Peyer's patch (tissue), 4 donors: ENCODE measurements at regions not wholly inside any gene's neighbourhood (a gene's known extent, or its start where the extent isn't known, plus 50 kb on each side); places are given as distances from the start of the nearest gene placed in this dataset.

Experiments
- DNase-seq, 3 donors: peaks; one replicate each; pipeline ENCODE4 v3.0.0-alpha.2; 2017 to 2019
- H3K27ac ChIP-seq, 4 donors: fragments of 200-600 bp; sonication (generic); one replicate each; pipeline ENCODE4 v1.5.1; 2016 to 2019
- H3K27me3 ChIP-seq, 2 donors: fragments of 200-600 bp; sonication (generic); one replicate each; pipeline ENCODE4 v1.5.1; 2019
- H3K36me3 ChIP-seq, 3 donors: fragments of 200-600 bp; sonication (generic); one replicate each; pipeline ENCODE4 v1.5.1; 2016 to 2019
- H3K4me1 ChIP-seq, 4 donors: fragments of 200-600 bp; sonication (generic); one replicate each; pipeline ENCODE4 v1.5.1; 2016 to 2019
- H3K4me3 ChIP-seq, 4 donors: fragments of 200-600 bp; sonication (generic); 1 replicate in 3 of 4; 2 replicates in 1 of 4; pipeline ENCODE4 v1.5.1; 2016 to 2019; ENCODE audit warnings: mild to moderate bottlenecking in 1 of 4
- H3K9me3 ChIP-seq, 4 donors: fragments of 200-600 bp; sonication (generic); one replicate each; pipeline ENCODE4 v1.5.1; 2016 to 2019; ENCODE audit warnings: mild to moderate bottlenecking in 1 of 4
- CTCF ChIP-seq, 6 experiments: fragments of 450-650 bp in 4 of 6; fragments of 200-600 bp in 2 of 6; sonication (generic) in 1 of 6; IDR thresholded peaks; one replicate each; pipeline ENCODE4 v1.5.1; 2017 to 2019; ENCODE audit warnings: antibody characterized with exemption in 6 of 6, mild to moderate bottlenecking in 3 of 6, moderate library complexity in 1 of 6
- POLR2A ChIP-seq, 2 donors: fragments of 450-650 bp; IDR thresholded peaks; one replicate each; pipeline ENCODE4 v1.5.1; 2017; ENCODE audit warnings: antibody characterized with exemption in 2 of 2, mild to moderate bottlenecking in 2 of 2, moderate library complexity in 2 of 2

GRCh38 chr1:198463709-198464108 is 76.8 kb downstream of the ATP6V1G3 start:
- Histone ChIP-seq H3K4me3 (no peak overlapping the region), H3K27me3 (no peaks in the 10 kb centered on the region)
- TF ChIP-seq POLR2A (IDR thresholded peaks at IDR 0.05) (no peak), CTCF (IDR thresholded peaks at IDR 0.05) (no peak)

GRCh38 chr1:198462365-198463019 is 78.0 kb downstream of the ATP6V1G3 start:
- Histone ChIP-seq H3K36me3 (no peaks in the 10 kb centered on the region), H3K9me3 (no peaks in the 10 kb centered on the region), H3K4me3 (no peak overlapping the region), H3K4me1 (no peaks in the 10 kb centered on the region), H3K27me3 (no peaks in the 10 kb centered on the region), H3K27ac (no peak overlapping the region)
- DNase-seq = no peak
- TF ChIP-seq CTCF (IDR thresholded peaks at IDR 0.05) (no peak), POLR2A (IDR thresholded peaks at IDR 0.05) (no peak)

More at GRCh38 chr1:198463709-198464108, 76.8 kb downstream of the ATP6V1G3 start:
- Histone ChIP-seq H3K36me3 (no peaks in the 10 kb centered on the region), H3K27ac (no peak overlapping the region), H3K4me1 (no peaks in the 10 kb centered on the region), H3K9me3 (no peaks in the 10 kb centered on the region)
- DNase-seq = no peak

GRCh38 chr1:198455966-198456365 is 84.5 kb downstream of the ATP6V1G3 start:
- Histone ChIP-seq H3K27ac (no peak overlapping the region), H3K36me3 (no peaks in the 10 kb centered on the region), H3K9me3 (no peaks in the 10 kb centered on the region), H3K4me1 (no peaks in the 10 kb centered on the region), H3K4me3 (no peak overlapping the region), H3K27me3 (no peaks in the 10 kb centered on the region)
- TF ChIP-seq POLR2A (IDR thresholded peaks at IDR 0.05) (no peak), CTCF (IDR thresholded peaks at IDR 0.05) (no peak)
- no peak for DNase-seq

GRCh38 chr1:198449727-198450433 is 90.6 kb downstream of the ATP6V1G3 start:
- Histone ChIP-seq H3K27me3 (no peaks in the 10 kb centered on the region), H3K4me3 (no peak overlapping the region), H3K27ac (no peak overlapping the region), H3K4me1 (no peaks in the 10 kb centered on the region), H3K36me3 (no peaks in the 10 kb centered on the region), H3K9me3 (no peaks in the 10 kb centered on the region)
- TF ChIP-seq CTCF (IDR thresholded peaks at IDR 0.05) (no peak), POLR2A (IDR thresholded peaks at IDR 0.05) (no peak)
- no peak for DNase-seq

- Histone ChIP-seq H3K27ac (no peak overlapping the region), H3K4me3 (no peak overlapping the region), H3K4me1 (no peaks in the 10 kb centered on the region), H3K36me3 (no peaks in the 10 kb centered on the region), H3K27me3 (no peaks in the 10 kb centered on the region), H3K9me3 (no peaks in the 10 kb centered on the region)
- TF ChIP-seq CTCF (IDR thresholded peaks at IDR 0.05) (no peak), POLR2A (IDR thresholded peaks at IDR 0.05) (no peak)
- no peak for DNase-seq
Measured at GRCh38 chr1:198449261-198449660, 91.2 kb downstream of the ATP6V1G3 start.
